ENCODE measurements at regions not wholly inside any gene's neighbourhood (a gene's known extent, or its start where the extent isn't known, plus 50 kb on each side); places are given as distances from the start of the nearest gene placed in this dataset.

GRCh38 chr6:14439419-14439818, 321.8 kb downstream of the CD83 start:
- TF ChIP-seq POLR2A (IDR thresholded peaks at IDR 0.05; ENCODE audit: low read length) (no peak), GATA1 (IDR thresholded peaks at IDR 0.05; ENCODE audit: low read depth, low read length) (no peak)

Data from erythroblast (primary cell).